Cardiac muscle cell (in vitro differentiated cells and primary cell): ENCODE measurements at regions not wholly inside any gene's neighbourhood (a gene's known extent, or its start where the extent isn't known, plus 50 kb on each side); places are given as distances from the start of the nearest gene placed in this dataset.
A peak's percentile ranks its signal among the peaks of the same experiment; 100 is the strongest.

ENCODE experiments used
- DNase-seq, 2 donors: peaks; one replicate each; pipeline versions ENCODE4 v3.0.0 to v3.0.0-alpha.2; 2010 to 2017; ENCODE audit warnings: low read depth in 1 of 2, low spot score in 1 of 2
- H3K27ac ChIP-seq: fragments of 200-600 bp; sonication (generic); 2 replicates; pipeline ENCODE4 v1.5.1; 2016
- H3K27me3 ChIP-seq: fragments of 200-600 bp; sonication (generic); 2 replicates; pipeline ENCODE4 v1.6.0; 2016; ENCODE audit warnings: control low read depth
- H3K36me3 ChIP-seq: fragments of 200-600 bp; sonication (generic); 2 replicates; pipeline ENCODE4 v1.5.1; 2016; ENCODE audit warnings: control low read depth
- H3K4me1 ChIP-seq: fragments of 200-600 bp; sonication (generic); 2 replicates; pipeline ENCODE4 v1.8.1; 2017; ENCODE audit warnings: low read depth, mild to moderate bottlenecking, mixed run types
- H3K4me3 ChIP-seq: fragments of 200-600 bp; sonication (generic); 2 replicates; pipeline ENCODE4 v1.5.1; 2016; ENCODE audit warnings: mild to moderate bottlenecking
- H3K9me3 ChIP-seq: fragments of 200-600 bp; sonication (generic); 2 replicates; pipeline ENCODE4 v1.5.1; 2017; ENCODE audit warnings: low read depth, mild to moderate bottlenecking, control low read depth
- CTCF ChIP-seq: IDR thresholded peaks from 2 replicates; pipeline ENCODE4 v1.5.1; 2012; ENCODE audit warnings: low read depth, mild to moderate bottlenecking, low read length

GRCh38 chr4:144342949-144343760, 202.6 kb upstream of the GYPA start:
- H3K4me3 ChIP-seq: no peak overlapping the region
- no peak for TF ChIP-seq CTCF
- no peaks in the 10 kb centered on the region for H3K9me3 ChIP-seq
- no peak for DNase-seq
- H3K36me3 ChIP-seq: no peaks in the 10 kb centered on the region
- H3K4me1 ChIP-seq: no peaks in the 10 kb centered on the region
- H3K27ac ChIP-seq: no peak overlapping the region
- H3K27me3 ChIP-seq: no peaks in the 10 kb centered on the region

DNA sequence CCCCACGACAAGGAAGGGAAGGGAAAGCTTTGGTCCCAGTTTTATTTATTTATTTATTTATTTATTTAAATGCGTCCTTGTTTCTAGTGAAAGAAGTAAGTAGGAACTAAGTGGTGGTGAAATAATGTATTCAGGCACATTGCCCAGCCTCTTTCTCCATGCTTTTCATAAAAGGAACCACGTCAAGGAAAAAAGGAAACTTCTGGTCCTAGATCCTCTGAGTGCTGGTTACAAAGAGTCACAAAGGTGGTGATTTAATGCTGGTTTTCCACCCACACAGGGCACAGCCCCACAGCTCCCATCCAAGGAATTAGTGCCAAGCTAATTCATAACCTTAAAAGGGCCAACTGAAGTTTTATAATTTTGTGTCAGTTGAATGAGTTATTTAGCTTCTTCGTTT, 206.6 kb upstream of the GYPA start:
- no peaks in the 10 kb centered on the region for H3K27me3 ChIP-seq
- no peak overlapping the region for H3K4me3 ChIP-seq
- no peaks in the 10 kb centered on the region for H3K36me3 ChIP-seq
- no peaks in the 10 kb centered on the region for H3K9me3 ChIP-seq
- no peak overlapping the region for H3K27ac ChIP-seq
- no peak for DNase-seq
- no peak for TF ChIP-seq CTCF
- H3K4me1 ChIP-seq: no peaks in the 10 kb centered on the region

DNA sequence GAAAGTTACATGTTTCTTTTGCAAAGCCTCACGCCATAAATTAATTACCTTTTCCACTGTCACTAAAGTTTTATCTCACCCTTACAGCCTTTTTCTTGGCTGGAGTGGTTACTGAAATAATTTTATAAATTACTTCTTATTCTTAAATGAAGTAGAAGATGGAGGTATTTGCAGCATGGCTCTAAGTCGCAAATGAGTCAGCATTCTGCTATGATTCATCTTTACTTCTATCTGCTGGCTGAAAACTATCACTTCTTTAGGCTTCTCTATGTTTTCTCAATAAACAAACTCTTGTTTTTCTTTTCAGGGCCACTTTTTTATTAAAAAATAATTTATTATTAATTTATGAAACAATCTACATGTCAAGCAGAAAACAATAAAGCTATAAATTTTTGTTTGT, 210.2 kb upstream of the GYPA start:
- no peak for TF ChIP-seq CTCF
- peak in 1 of 2 donors; percentile 32 for DNase-seq
- Histone ChIP-seq H3K4me3 (no peak overlapping the region), H3K4me1 (peaks cover 6% of the 10 kb centered on the region), H3K27me3 (no peaks in the 10 kb centered on the region), H3K9me3 (no peaks in the 10 kb centered on the region), H3K36me3 (no peaks in the 10 kb centered on the region), H3K27ac (no peak overlapping the region)

DNA sequence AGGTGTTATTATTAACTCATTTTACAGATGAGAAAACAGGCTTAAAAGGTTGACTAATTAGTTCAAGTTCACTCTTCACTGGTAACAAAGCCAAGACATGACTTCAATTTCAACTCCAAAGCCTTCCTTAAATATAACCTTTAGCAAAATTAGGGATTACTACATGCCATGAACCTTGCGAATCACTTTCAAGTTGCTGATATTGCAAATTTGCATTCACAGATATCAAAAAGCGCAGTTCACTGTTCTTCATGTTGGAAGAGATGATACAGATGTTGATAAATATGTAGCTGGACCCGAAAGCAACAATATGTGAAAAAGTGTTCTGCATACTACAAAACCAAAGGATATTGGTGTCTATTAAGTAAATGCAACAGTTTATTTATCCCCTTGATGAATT, 210.8 kb upstream of the GYPA start:
- no peaks in the 10 kb centered on the region for H3K9me3 ChIP-seq
- H3K4me3 ChIP-seq: no peak overlapping the region
- peaks cover 12% of the 10 kb centered on the region for H3K4me1 ChIP-seq
- no peaks in the 10 kb centered on the region for H3K36me3 ChIP-seq
- no peak for TF ChIP-seq CTCF
- no peak for DNase-seq
- H3K27ac ChIP-seq: no peak overlapping the region
- no peaks in the 10 kb centered on the region for H3K27me3 ChIP-seq

DNA sequence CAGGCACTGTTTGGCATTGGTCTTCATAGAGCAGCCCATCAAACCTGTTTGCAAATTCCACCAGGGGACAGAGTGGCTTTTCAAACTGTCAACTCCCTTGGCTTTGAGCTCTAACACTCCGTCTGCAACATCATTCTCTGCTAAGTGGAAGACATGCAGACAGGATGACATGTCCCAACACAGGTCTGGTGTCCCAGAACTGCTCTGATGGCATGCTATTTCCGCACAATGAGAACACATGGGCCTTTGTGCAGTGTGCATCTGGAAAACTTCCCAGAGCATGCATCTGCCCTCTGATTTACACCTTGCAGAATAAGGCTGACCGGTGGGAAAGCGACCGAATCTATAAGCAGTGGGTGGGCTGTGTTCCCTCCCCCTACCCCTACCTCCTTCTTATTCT, 212.8 kb upstream of the GYPA start:
- Histone ChIP-seq H3K27me3 (no peaks in the 10 kb centered on the region), H3K36me3 (no peaks in the 10 kb centered on the region), H3K9me3 (no peaks in the 10 kb centered on the region), H3K4me1 (peaks cover 23% of the 10 kb centered on the region), H3K27ac (no peak overlapping the region), H3K4me3 (no peak overlapping the region)
- peak in 1 of 2 donors; percentile 58 for DNase-seq
- TF ChIP-seq CTCF: no peak
